ENCODE measurements at regions not wholly inside any gene's neighbourhood (a gene's known extent, or its start where the extent isn't known, plus 50 kb on each side); places are given as distances from the start of the nearest gene placed in this dataset.

GRCh38 chr6:117200067-117200466 is 65.3 kb upstream of the VGLL2 start:
- TF ChIP-seq, protein P1, sequence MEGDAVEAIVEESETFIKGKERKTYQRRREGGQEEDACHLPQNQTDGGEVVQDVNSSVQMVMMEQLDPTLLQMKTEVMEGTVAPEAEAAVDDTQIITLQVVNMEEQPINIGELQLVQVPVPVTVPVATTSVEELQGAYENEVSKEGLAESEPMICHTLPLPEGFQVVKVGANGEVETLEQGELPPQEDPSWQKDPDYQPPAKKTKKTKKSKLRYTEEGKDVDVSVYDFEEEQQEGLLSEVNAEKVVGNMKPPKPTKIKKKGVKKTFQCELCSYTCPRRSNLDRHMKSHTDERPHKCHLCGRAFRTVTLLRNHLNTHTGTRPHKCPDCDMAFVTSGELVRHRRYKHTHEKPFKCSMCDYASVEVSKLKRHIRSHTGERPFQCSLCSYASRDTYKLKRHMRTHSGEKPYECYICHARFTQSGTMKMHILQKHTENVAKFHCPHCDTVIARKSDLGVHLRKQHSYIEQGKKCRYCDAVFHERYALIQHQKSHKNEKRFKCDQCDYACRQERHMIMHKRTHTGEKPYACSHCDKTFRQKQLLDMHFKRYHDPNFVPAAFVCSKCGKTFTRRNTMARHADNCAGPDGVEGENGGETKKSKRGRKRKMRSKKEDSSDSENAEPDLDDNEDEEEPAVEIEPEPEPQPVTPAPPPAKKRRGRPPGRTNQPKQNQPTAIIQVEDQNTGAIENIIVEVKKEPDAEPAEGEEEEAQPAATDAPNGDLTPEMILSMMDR (IDR thresholded peaks at IDR 0.05), result no peak
- no peak for TF ChIP-seq POLR2A (IDR thresholded peaks at IDR 0.05)

Measured in lower leg skin (tissue), 3 donors.